ENCODE measurements at regions not wholly inside any gene's neighbourhood (a gene's known extent, or its start where the extent isn't known, plus 50 kb on each side); places are given as distances from the start of the nearest gene placed in this dataset.

DNA sequence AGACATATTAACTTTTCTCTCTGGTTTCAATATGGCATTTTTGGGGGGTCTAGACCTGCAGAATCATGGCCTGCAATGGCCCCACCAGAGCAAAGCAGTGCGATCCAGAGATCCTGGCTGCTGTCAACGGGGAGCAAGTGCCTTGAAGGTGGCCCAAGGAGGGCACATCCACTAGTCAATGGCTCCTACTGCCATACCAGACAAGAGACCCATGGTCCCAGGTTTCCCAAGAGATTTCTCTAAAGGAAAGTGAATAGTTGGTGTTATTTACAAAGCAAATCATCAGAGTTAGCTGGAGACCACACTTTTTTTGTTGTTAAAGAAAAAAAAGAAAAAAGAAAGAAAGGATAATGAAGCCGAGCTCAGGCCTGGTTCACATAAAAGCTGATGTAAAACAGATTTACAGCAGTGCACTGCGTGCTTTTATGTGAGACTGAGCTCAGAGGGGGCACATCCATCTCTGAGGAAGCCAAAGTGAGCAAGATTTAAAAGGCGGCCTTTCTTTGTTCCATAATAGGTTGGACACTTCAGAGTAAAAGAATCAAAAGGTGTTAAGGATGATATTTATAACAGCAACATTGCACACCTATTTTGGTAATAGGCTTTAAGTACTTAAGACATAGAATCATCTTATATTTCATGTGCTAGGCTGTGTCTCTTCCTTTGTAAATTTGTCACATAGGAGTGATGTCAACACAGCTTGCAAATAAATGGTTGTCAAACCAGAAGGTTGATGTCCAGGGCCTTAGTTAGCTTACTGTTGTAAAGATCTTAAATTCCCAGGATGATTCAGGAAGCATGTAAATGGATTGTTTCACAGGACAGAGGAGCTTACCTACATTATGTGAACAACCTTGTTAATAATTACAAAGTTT is 201.3 kb upstream of the NTM start:
- TF ChIP-seq, protein P1, sequence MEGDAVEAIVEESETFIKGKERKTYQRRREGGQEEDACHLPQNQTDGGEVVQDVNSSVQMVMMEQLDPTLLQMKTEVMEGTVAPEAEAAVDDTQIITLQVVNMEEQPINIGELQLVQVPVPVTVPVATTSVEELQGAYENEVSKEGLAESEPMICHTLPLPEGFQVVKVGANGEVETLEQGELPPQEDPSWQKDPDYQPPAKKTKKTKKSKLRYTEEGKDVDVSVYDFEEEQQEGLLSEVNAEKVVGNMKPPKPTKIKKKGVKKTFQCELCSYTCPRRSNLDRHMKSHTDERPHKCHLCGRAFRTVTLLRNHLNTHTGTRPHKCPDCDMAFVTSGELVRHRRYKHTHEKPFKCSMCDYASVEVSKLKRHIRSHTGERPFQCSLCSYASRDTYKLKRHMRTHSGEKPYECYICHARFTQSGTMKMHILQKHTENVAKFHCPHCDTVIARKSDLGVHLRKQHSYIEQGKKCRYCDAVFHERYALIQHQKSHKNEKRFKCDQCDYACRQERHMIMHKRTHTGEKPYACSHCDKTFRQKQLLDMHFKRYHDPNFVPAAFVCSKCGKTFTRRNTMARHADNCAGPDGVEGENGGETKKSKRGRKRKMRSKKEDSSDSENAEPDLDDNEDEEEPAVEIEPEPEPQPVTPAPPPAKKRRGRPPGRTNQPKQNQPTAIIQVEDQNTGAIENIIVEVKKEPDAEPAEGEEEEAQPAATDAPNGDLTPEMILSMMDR (IDR thresholded peaks at IDR 0.05; ENCODE audit: insufficient read depth, low read length), result no peak
- DNase-seq (ENCODE audit: low read depth), result no peak
- H3K4me3 ChIP-seq (ENCODE audit: low read depth, low read length), result no peak overlapping the region

DNA sequence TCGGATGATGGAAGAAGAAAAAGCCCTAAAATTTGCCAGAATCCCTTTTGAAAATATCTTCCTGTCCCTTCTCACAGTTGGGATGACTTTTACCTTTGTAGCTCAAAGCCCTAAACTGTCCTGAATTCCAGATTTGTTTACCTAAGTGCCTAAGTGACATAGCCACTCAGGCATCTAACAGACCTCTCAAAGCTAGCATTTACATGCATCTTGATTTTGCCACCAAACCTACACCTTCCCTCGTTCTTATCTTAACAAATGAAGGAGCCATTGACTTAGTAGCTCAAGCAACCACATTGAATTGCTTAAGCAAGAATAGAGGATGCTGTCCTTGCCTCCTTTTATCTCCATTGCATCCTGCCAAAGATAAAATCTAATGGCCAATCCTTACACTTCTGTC is 198.4 kb upstream of the NTM start:
- no peak for DNase-seq (ENCODE audit: low read depth)
- TF ChIP-seq, protein P1 (IDR thresholded peaks at IDR 0.05; ENCODE audit: insufficient read depth, low read length), result no peak
- H3K4me3 ChIP-seq (ENCODE audit: low read depth, low read length), result no peak overlapping the region

DNA sequence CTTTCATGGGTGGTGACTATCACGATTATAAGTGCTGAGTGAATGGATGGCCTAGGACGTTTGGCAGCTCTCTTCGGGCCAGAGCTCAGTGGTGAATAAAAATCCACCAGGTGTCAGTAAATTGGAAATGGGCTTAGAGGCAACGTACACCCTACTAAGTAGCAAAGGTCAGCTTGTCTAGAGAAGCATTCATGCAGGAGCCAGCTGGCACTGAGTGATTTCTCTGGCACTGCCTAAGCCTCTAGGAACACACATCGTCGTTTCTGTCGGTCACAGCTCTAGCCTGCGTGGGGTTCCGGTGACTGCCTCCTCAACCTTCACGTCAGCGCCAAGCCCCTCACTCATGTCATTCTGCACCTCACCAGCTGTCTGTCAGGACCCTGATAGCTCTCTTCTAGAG is 192.4 kb upstream of the NTM start:
- TF ChIP-seq, protein P1 (IDR thresholded peaks at IDR 0.05; ENCODE audit: insufficient read depth, low read length), result no peak
- no peak for DNase-seq (ENCODE audit: low read depth)
- no peak overlapping the region for H3K4me3 ChIP-seq (ENCODE audit: low read depth, low read length)

DNA sequence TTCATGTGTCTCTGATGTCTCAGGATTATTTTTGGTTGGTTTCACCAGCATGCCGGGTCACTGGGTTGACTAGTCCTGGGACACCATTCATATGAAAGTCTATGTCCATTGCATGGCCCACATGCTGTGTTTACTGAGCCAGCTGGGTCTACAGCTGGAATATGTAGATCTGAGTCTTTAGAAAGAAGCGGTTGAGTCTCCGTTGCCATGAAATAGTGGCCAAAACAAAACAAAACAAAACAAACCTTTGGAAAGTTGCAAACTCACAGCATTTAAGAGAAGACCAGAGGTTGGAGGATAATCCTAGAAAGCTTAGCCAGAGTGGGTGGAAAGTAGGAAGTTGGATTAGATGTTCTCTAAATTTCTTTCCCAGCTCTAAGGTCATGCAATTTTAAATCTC is 191.8 kb upstream of the NTM start:
- DNase-seq (ENCODE audit: low read depth), result no peak
- H3K4me3 ChIP-seq (ENCODE audit: low read depth, low read length), result no peak overlapping the region
- TF ChIP-seq, protein P1 (IDR thresholded peaks at IDR 0.05; ENCODE audit: insufficient read depth, low read length), result no peak

DNA sequence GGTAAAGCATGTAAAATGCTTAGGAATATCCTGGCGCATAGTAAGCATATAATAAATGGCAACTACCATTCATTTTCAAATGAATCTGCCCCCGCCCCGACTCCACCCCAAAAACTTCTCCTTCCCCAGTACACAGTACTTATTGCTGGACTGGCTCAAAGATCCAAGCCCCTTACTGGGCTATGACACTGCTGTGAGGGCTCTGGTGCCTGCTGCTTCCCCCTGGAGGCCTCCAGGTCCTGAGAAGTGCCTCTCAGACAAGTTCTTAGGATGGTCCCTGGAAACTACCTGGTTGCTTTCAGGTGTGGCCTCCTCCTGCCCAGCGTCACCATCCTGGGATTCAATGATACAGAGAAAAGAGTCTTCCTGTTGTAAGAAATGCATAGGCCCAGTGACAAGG is 190.6 kb upstream of the NTM start:
- no peak overlapping the region for H3K4me3 ChIP-seq (ENCODE audit: low read depth, low read length)
- TF ChIP-seq, protein P1 (IDR thresholded peaks at IDR 0.05; ENCODE audit: insufficient read depth, low read length), result no peak
- no peak for DNase-seq (ENCODE audit: low read depth)

DNA sequence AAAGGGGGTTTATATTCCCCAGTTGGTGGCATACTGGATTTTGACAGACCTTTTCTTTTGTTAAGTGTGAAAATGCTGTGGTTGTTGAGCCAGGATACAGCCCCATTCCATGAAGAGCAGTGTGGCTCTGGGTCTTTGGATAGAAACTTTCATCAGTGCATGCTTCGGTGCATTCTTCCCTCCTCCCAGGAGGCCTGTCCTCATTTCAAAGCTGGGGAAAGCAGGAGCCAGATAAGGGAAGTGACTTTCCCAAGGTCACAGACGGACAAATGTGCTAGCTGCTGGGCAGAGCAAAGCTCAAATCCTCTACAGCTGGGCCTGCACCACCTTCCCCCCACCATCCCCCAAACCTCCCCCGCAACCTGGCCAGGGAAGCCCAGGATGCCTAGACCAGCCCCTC is 184.5 kb upstream of the NTM start:
- no peak for DNase-seq (ENCODE audit: low read depth)
- TF ChIP-seq, protein P1 (IDR thresholded peaks at IDR 0.05; ENCODE audit: insufficient read depth, low read length), result no peak
- no peak overlapping the region for H3K4me3 ChIP-seq (ENCODE audit: low read depth, low read length)
